MM.1S (cell line): ENCODE measurements at regions not wholly inside any gene's neighbourhood (a gene's known extent, or its start where the extent isn't known, plus 50 kb on each side); places are given as distances from the start of the nearest gene placed in this dataset.

Experiments
- EZH2 ChIP-seq: fragments of 300-600 bp; sonication (generic); optimal IDR thresholded peaks from 2 replicates; pipeline ENCODE3; 2017; ENCODE audit warnings: low read depth, mild to moderate bottlenecking, antibody characterized with exemption, low read length, mixed read lengths
- EZH2phosphoT487 ChIP-seq: fragments of 300-600 bp; sonication (generic); IDR thresholded peaks from 2 replicates; pipeline ENCODE4 v1.6.1; 2018; ENCODE audit warnings: antibody characterized with exemption, low read length
- TF ChIP-seq, protein P1 (sequence below): fragments of 300-600 bp; sonication (generic); IDR thresholded peaks from 2 replicates; pipeline ENCODE4 v1.5.1; 2016; ENCODE audit warnings: antibody characterized with exemption, low read length, mixed read lengths

GRCh38 chr4:98781641-98782357 is 123.4 kb upstream of the TSPAN5 start:
- TF ChIP-seq EZH2phosphoT487 (no peak), EZH2 (no peak)
- TF ChIP-seq, protein P1, sequence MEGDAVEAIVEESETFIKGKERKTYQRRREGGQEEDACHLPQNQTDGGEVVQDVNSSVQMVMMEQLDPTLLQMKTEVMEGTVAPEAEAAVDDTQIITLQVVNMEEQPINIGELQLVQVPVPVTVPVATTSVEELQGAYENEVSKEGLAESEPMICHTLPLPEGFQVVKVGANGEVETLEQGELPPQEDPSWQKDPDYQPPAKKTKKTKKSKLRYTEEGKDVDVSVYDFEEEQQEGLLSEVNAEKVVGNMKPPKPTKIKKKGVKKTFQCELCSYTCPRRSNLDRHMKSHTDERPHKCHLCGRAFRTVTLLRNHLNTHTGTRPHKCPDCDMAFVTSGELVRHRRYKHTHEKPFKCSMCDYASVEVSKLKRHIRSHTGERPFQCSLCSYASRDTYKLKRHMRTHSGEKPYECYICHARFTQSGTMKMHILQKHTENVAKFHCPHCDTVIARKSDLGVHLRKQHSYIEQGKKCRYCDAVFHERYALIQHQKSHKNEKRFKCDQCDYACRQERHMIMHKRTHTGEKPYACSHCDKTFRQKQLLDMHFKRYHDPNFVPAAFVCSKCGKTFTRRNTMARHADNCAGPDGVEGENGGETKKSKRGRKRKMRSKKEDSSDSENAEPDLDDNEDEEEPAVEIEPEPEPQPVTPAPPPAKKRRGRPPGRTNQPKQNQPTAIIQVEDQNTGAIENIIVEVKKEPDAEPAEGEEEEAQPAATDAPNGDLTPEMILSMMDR, result no peak
